ENCODE measurements at regions not wholly inside any gene's neighbourhood (a gene's known extent, or its start where the extent isn't known, plus 50 kb on each side); places are given as distances from the start of the nearest gene placed in this dataset.

- H3K36me3 Mint-ChIP-seq (ENCODE audit: unreplicated experiment), result no peaks in the 10 kb centered on the region
- TF ChIP-seq, protein P1, sequence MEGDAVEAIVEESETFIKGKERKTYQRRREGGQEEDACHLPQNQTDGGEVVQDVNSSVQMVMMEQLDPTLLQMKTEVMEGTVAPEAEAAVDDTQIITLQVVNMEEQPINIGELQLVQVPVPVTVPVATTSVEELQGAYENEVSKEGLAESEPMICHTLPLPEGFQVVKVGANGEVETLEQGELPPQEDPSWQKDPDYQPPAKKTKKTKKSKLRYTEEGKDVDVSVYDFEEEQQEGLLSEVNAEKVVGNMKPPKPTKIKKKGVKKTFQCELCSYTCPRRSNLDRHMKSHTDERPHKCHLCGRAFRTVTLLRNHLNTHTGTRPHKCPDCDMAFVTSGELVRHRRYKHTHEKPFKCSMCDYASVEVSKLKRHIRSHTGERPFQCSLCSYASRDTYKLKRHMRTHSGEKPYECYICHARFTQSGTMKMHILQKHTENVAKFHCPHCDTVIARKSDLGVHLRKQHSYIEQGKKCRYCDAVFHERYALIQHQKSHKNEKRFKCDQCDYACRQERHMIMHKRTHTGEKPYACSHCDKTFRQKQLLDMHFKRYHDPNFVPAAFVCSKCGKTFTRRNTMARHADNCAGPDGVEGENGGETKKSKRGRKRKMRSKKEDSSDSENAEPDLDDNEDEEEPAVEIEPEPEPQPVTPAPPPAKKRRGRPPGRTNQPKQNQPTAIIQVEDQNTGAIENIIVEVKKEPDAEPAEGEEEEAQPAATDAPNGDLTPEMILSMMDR (IDR thresholded peaks at IDR 0.05), result no peak
- H3K27me3 Mint-ChIP-seq (ENCODE audit: unreplicated experiment), result peaks cover 6% of the 10 kb centered on the region
- no peaks in the 10 kb centered on the region for H3K4me1 Mint-ChIP-seq (ENCODE audit: unreplicated experiment)
- no peak overlapping the region for H3K4me3 Mint-ChIP-seq (ENCODE audit: unreplicated experiment)
- no peak overlapping the region for H3K27ac Mint-ChIP-seq (ENCODE audit: unreplicated experiment)
- H3K9me3 Mint-ChIP-seq (ENCODE audit: unreplicated experiment), result no peaks in the 10 kb centered on the region
- DNase-seq (ENCODE audit: extremely low spot score, unreplicated experiment), result no peak
Observed at GRCh38 chr1:99496067-99496466, 149.8 kb upstream of the PALMD start.

- H3K9me3 Mint-ChIP-seq (ENCODE audit: unreplicated experiment), result no peaks in the 10 kb centered on the region
- H3K36me3 Mint-ChIP-seq (ENCODE audit: unreplicated experiment), result no peaks in the 10 kb centered on the region
- H3K27me3 Mint-ChIP-seq (ENCODE audit: unreplicated experiment), result no peaks in the 10 kb centered on the region
- H3K27ac Mint-ChIP-seq (ENCODE audit: unreplicated experiment), result no peak overlapping the region
- TF ChIP-seq, protein P1 (IDR thresholded peaks at IDR 0.05), result no peak
- no peaks in the 10 kb centered on the region for H3K4me1 Mint-ChIP-seq (ENCODE audit: unreplicated experiment)
- no peak overlapping the region for H3K4me3 Mint-ChIP-seq (ENCODE audit: unreplicated experiment)
- DNase-seq (ENCODE audit: extremely low spot score, unreplicated experiment), result no peak
Observed at GRCh38 chr1:99497690-99498089, 148.2 kb upstream of the PALMD start.

- TF ChIP-seq, protein P1 (IDR thresholded peaks at IDR 0.05), result no peak
- Mint-ChIP-seq H3K27ac (ENCODE audit: unreplicated experiment) (no peak overlapping the region), H3K4me3 (ENCODE audit: unreplicated experiment) (no peak overlapping the region), H3K27me3 (ENCODE audit: unreplicated experiment) (no peaks in the 10 kb centered on the region), H3K36me3 (ENCODE audit: unreplicated experiment) (no peaks in the 10 kb centered on the region), H3K9me3 (ENCODE audit: unreplicated experiment) (no peaks in the 10 kb centered on the region), H3K4me1 (ENCODE audit: unreplicated experiment) (peaks cover 3% of the 10 kb centered on the region)
- no peak for DNase-seq (ENCODE audit: extremely low spot score, unreplicated experiment)
Observed at GRCh38 chr1:99500541-99500940, 145.4 kb upstream of the PALMD start.

GRCh38 chr1:99501871-99502270 is 144.0 kb upstream of the PALMD start:
- no peak overlapping the region for H3K4me3 Mint-ChIP-seq (ENCODE audit: unreplicated experiment)
- no peak for DNase-seq (ENCODE audit: extremely low spot score, unreplicated experiment)
- H3K27me3 Mint-ChIP-seq (ENCODE audit: unreplicated experiment), result peaks cover 3% of the 10 kb centered on the region
- no peak overlapping the region for H3K27ac Mint-ChIP-seq (ENCODE audit: unreplicated experiment)
- no peaks in the 10 kb centered on the region for H3K9me3 Mint-ChIP-seq (ENCODE audit: unreplicated experiment)
- H3K4me1 Mint-ChIP-seq (ENCODE audit: unreplicated experiment), result peaks cover 6% of the 10 kb centered on the region
- TF ChIP-seq, protein P1 (IDR thresholded peaks at IDR 0.05), result no peak
- H3K36me3 Mint-ChIP-seq (ENCODE audit: unreplicated experiment), result no peaks in the 10 kb centered on the region

DNA sequence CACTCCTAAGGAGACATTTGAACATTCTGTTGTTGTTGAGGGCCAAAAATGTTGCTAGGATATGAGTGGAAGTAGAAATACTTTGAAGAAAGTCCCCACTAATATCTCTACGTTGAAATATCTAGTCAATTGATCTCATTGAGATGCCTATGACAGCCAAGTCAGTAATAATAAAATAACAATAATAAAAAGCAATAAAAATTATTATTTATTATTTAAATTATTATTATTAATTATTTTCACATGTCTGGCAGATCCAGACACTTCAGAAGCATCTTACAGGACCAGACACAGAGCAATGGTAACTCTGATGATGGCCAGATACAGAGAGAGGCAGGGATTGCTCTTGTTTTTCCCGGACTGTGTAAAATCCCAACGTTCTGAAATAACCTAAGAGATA is 143.5 kb upstream of the PALMD start:
- H3K4me3 Mint-ChIP-seq (ENCODE audit: unreplicated experiment), result no peak overlapping the region
- no peak for DNase-seq (ENCODE audit: extremely low spot score, unreplicated experiment)
- peaks cover 3% of the 10 kb centered on the region for H3K27me3 Mint-ChIP-seq (ENCODE audit: unreplicated experiment)
- H3K9me3 Mint-ChIP-seq (ENCODE audit: unreplicated experiment), result no peaks in the 10 kb centered on the region
- H3K36me3 Mint-ChIP-seq (ENCODE audit: unreplicated experiment), result no peaks in the 10 kb centered on the region
- peaks cover 6% of the 10 kb centered on the region for H3K4me1 Mint-ChIP-seq (ENCODE audit: unreplicated experiment)
- TF ChIP-seq, protein P1 (IDR thresholded peaks at IDR 0.05), result no peak
- no peak overlapping the region for H3K27ac Mint-ChIP-seq (ENCODE audit: unreplicated experiment)

Measured in osteocyte (in vitro differentiated cells).